Lung (tissue), 11 donors: ENCODE measurements at regions not wholly inside any gene's neighbourhood (a gene's known extent, or its start where the extent isn't known, plus 50 kb on each side); places are given as distances from the start of the nearest gene placed in this dataset.

Experiments
- ATAC-seq: fragments of 200-7000 bp; cut with Tn5 transposase; one replicate; pipeline ENCODE4 v1.9.1; 2020; ENCODE audit warnings: moderate number of reproducible peaks; ENCODE audit not compliant: insufficient read depth, low FRiP score
- DNase-seq, 3 donors: peaks; one replicate each; pipeline ENCODE4 v3.0.0-alpha.2; 2013 to 2017
- H3K27ac ChIP-seq, 2 donors: one replicate each; pipeline ENCODE4 v1.5.1; 2013; ENCODE audit warnings: mild to moderate bottlenecking in 2 of 2, moderate library complexity in 2 of 2, control low read depth in 1 of 2, inconsistent platforms in 1 of 2, low read depth in 1 of 2, low read length in 1 of 2
- H3K27me3 ChIP-seq, 3 donors: one replicate each; pipeline ENCODE4 v1.5.1; 2013; ENCODE audit warnings: low read length in 2 of 3; ENCODE audit not compliant: control insufficient read depth in 3 of 3, insufficient read depth in 3 of 3
- H3K36me3 ChIP-seq, 4 donors: one replicate each; pipeline ENCODE4 v1.5.1; 2013; ENCODE audit warnings: low read length in 4 of 4, mild to moderate bottlenecking in 1 of 4, moderate library complexity in 1 of 4; ENCODE audit not compliant: control insufficient read depth in 4 of 4, insufficient read depth in 4 of 4
- H3K4me1 ChIP-seq, 5 donors: one replicate each; pipeline ENCODE4 v1.5.1; 2013; ENCODE audit warnings: low read length in 5 of 5, mild to moderate bottlenecking in 2 of 5, moderate library complexity in 1 of 5; ENCODE audit not compliant: control insufficient read depth in 5 of 5, insufficient read depth in 5 of 5
- H3K4me3 ChIP-seq: one replicate; pipeline ENCODE4 v1.5.1; 2013; ENCODE audit warnings: mild to moderate bottlenecking, control low read depth, moderate library complexity
- H3K9ac ChIP-seq, 2 donors: one replicate each; pipeline ENCODE4 v1.5.1; 2013; ENCODE audit warnings: low read length in 2 of 2, control low read depth in 1 of 2; ENCODE audit not compliant: insufficient read depth in 1 of 2
- H3K9me3 ChIP-seq, 4 donors: one replicate each; pipeline ENCODE4 v1.5.1; 2013; ENCODE audit warnings: low read length in 3 of 4, mild to moderate bottlenecking in 1 of 4, moderate library complexity in 1 of 4; ENCODE audit not compliant: control insufficient read depth in 4 of 4, insufficient read depth in 3 of 4
- WGBS, 2 donors: extraction: QIAGEN DNeasy Blood & Tissue Kit; methylation state at CpG; one replicate each; pipeline ENCODE4 v1.1.7; 2013; 5-methylcytosine and 5-hydroxymethylcytosine counted together
- TF ChIP-seq, protein P1 (sequence below): IDR thresholded peaks from 2 replicates; pipeline ENCODE4 v1.5.1; 2012; ENCODE audit warnings: mild to moderate bottlenecking; ENCODE audit errors: control extremely low read depth, extremely low read depth
- donor health status: control.
- donor health status: control.
- donor health status: Bipolar disorder and iron deficiency.
- donor health status: healthy.
- donor health status: DM: yes; HTN: yes; CAD: no.

DNA sequence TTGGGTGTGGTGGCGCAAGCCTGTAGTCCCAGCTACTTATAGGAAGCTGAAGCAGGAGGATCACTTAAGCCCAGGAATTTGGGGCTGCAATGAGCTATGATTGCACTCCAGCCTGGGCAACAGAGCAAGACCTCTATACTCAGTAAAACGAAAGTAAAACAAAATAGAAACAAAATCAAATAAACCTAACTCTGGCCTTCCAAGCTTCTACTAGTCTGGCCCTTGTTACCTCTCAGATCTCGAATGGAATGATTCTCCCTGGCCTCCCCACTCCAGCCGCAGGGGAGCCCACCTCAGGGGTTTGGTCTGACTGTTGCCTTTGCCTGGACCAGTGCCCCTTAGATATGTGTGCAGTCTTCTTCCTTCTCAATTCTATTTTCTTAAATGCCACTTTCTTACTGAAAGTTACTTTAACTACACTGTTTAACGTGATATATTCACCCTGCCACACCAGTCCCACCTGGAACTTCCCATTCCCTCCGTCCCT, 160.0 kb upstream of the GCFC2 start:
- TF ChIP-seq, protein P1, sequence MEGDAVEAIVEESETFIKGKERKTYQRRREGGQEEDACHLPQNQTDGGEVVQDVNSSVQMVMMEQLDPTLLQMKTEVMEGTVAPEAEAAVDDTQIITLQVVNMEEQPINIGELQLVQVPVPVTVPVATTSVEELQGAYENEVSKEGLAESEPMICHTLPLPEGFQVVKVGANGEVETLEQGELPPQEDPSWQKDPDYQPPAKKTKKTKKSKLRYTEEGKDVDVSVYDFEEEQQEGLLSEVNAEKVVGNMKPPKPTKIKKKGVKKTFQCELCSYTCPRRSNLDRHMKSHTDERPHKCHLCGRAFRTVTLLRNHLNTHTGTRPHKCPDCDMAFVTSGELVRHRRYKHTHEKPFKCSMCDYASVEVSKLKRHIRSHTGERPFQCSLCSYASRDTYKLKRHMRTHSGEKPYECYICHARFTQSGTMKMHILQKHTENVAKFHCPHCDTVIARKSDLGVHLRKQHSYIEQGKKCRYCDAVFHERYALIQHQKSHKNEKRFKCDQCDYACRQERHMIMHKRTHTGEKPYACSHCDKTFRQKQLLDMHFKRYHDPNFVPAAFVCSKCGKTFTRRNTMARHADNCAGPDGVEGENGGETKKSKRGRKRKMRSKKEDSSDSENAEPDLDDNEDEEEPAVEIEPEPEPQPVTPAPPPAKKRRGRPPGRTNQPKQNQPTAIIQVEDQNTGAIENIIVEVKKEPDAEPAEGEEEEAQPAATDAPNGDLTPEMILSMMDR, result no peak
- H3K9me3 ChIP-seq, result no peaks in the 10 kb centered on the region

DNA sequence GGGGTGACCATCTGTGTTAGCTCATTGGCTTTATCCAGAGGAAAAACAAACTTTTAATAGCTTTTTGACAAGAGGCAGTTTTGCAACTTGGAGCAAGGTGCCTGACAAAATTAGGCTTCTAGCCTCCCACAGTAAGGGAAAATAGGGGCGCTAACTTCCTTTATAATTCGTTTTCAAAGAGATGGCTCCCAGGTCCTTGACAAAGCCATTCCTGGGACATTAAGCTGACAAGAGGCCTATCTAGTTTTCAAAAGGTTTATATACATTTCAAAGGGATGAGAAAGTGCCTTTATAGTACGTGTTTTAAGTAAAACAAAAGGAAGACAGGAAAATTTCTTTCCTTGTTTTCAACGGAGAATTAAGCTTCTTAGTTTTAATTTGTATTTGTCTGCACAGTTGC, 159.4 kb upstream of the GCFC2 start:
- Histone ChIP-seq H3K27ac (no peak overlapping the region), H3K27me3 (no peaks in the 10 kb centered on the region), H3K4me1 (no peaks in the 10 kb centered on the region), H3K4me3 (no peak overlapping the region), H3K9ac (no peak overlapping the region), H3K36me3 (no peaks in the 10 kb centered on the region), H3K9me3 (no peaks in the 10 kb centered on the region)
- ATAC-seq (no peak), DNase-seq (no peak)
- TF ChIP-seq, protein P1, result no peak
- WGBS, 2 donors, result 46 to 62% methylated on average over 4 of the region's 4 CpGs

More for the DNA sequence above, 160.0 kb upstream of the GCFC2 start:
- ATAC-seq, result no peak
- no peak for DNase-seq
- no peaks in the 10 kb centered on the region for H3K36me3 ChIP-seq
- 69 to 72% methylated on average over 6 of the region's 6 CpGs for WGBS, 2 donors
- no peak overlapping the region for H3K4me3 ChIP-seq
- no peaks in the 10 kb centered on the region for H3K27me3 ChIP-seq
- no peak overlapping the region for H3K9ac ChIP-seq
- H3K4me1 ChIP-seq, result no peaks in the 10 kb centered on the region
- H3K27ac ChIP-seq, result no peak overlapping the region

DNA sequence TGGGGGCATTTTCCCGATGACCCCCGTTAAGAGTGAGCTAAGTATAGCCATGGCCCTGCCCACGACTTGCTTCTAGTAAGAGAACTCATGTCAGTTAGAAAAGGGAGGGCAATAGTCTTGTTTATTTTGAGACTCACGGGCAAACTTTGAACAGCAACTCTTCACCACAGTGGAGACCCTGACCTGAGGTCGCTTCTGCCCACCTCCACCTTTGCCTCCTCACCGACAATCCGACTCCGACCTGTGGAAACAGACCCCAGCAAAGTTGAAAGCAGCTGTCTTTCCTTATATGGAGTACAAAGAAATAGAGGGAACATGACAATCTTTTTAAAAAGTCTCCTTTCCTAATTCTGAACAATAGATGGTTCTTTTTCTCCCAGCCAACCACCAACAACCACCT, 155.0 kb upstream of the GCFC2 start:
- Histone ChIP-seq H3K36me3 (no peaks in the 10 kb centered on the region), H3K9me3 (no peaks in the 10 kb centered on the region), H3K27ac (no peak overlapping the region), H3K9ac (no peak overlapping the region), H3K4me3 (no peak overlapping the region), H3K4me1 (peaks cover 0 to 14% (median 0%) of the 10 kb centered on the region in 5 donors), H3K27me3 (no peaks in the 10 kb centered on the region)
- TF ChIP-seq, protein P1, result no peak
- DNase-seq (no peak), ATAC-seq (no peak)
- WGBS, 2 donors, result 80 to 88% methylated on average over 8 of the region's 8 CpGs

DNA sequence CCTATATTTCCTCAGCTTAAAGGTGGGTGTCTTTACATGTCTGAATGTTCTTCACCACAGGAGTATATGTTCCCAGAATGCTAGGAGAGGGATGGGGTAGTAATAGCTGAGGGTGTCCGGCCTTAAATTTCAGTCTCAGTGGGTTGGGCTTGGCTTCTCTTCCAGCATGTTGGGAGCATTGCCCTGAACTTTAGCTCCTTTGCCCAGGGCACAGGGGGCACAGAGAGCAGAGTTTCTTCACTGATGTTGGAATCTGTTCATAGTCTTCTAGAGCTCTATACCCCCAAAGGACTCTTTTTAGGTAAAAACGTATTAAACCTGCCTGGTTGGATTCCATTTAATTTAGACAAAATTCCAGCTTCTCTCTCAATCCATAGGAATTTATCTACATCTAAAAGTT, 154.4 kb upstream of the GCFC2 start:
- H3K27ac ChIP-seq, result no peak overlapping the region
- 80 to 89% methylated on average over 2 of the region's 2 CpGs for WGBS, 2 donors
- DNase-seq, result no peak
- H3K36me3 ChIP-seq, result no peaks in the 10 kb centered on the region
- no peaks in the 10 kb centered on the region for H3K9me3 ChIP-seq
- TF ChIP-seq, protein P1, result no peak
- peaks cover 0 to 14% (median 0%) of the 10 kb centered on the region in 5 donors for H3K4me1 ChIP-seq
- H3K27me3 ChIP-seq, result no peaks in the 10 kb centered on the region
- no peak overlapping the region for H3K9ac ChIP-seq
- no peak overlapping the region for H3K4me3 ChIP-seq
- ATAC-seq, result no peak
